Naive thymus-derived CD8-positive, alpha-beta T cell (primary cell): ENCODE measurements at regions not wholly inside any gene's neighbourhood (a gene's known extent, or its start where the extent isn't known, plus 50 kb on each side); places are given as distances from the start of the nearest gene placed in this dataset.

ENCODE experiments used
- ATAC-seq, 2 donors: fragments of 150-1000 bp; cut with Tn5 transposase in 1 of 2; sonication (Bioruptor Pico), chemical (Tn5 transposase) in 1 of 2; 1 replicate in 1 of 2; 2 replicates in 1 of 2; pipeline ENCODE4 v1.10.0; 2021; ENCODE audit warnings: mild to moderate bottlenecking in 2 of 2, moderate library complexity in 2 of 2
- POLR2A ChIA-PET: fragments of 350-600 bp; sonication (Branson Sonifier 250); formaldehyde crosslinking; loops from one replicate; lab custom pipeline; 2021; ENCODE audit warnings: antibody characterized with exemption; lab: Charles Lee
- DNase-seq, 10 donors: peaks; one replicate each; pipeline versions ENCODE4 v3.0.0 to v3.0.0-alpha.2; 2020 to 2022
- H3K27ac Mint-ChIP-seq, 10 donors: one replicate each; pipeline ENCODE4 v1.8.0; 2020 to 2022; ENCODE audit warnings: mild to moderate bottlenecking in 10 of 10, mixed read lengths in 10 of 10, moderate library complexity in 4 of 10, inconsistent platforms in 1 of 10
- H3K27me3 Mint-ChIP-seq, 5 donors: one replicate each; pipeline ENCODE4 v1.8.0; 2021 to 2022; ENCODE audit warnings: mixed read lengths in 5 of 5
- H3K36me3 Mint-ChIP-seq, 3 donors: one replicate each; pipeline ENCODE4 v1.8.0; 2020 to 2022; ENCODE audit warnings: mixed read lengths in 3 of 3, mild to moderate bottlenecking in 2 of 3, inconsistent platforms in 1 of 3
- H3K4me1 Mint-ChIP-seq, 4 donors: one replicate each; pipeline ENCODE4 v1.8.0; 2021 to 2022; ENCODE audit warnings: mixed read lengths in 4 of 4
- H3K4me3 Mint-ChIP-seq, 10 donors: one replicate each; pipeline ENCODE4 v1.8.0; 2020 to 2022; ENCODE audit warnings: mild to moderate bottlenecking in 10 of 10, mixed read lengths in 10 of 10, moderate library complexity in 6 of 10, inconsistent platforms in 1 of 10
- H3K9me3 Mint-ChIP-seq, 9 donors: one replicate each; pipeline ENCODE4 v1.8.0; 2020 to 2022; ENCODE audit warnings: mixed read lengths in 9 of 9, mild to moderate bottlenecking in 3 of 9, inconsistent platforms in 1 of 9, moderate library complexity in 1 of 9

- Mint-ChIP-seq H3K27ac (no peak overlapping the region), H3K4me3 (no peak overlapping the region), H3K36me3 (no peaks in the 10 kb centered on the region), H3K4me1 (no peaks in the 10 kb centered on the region), H3K9me3 (peaks cover 0 to 23% (median 14%) of the 10 kb centered on the region in 9 donors), H3K27me3 (no peaks in the 10 kb centered on the region)
- POLR2A ChIA-PET: no interaction called here
- ATAC-seq: no peak
- no peak for DNase-seq
Observed at GRCh38 chr4:34791209-34791608, 1453.1 kb downstream of the ARAP2 start.

- no peak overlapping the region for H3K4me3 Mint-ChIP-seq
- no peaks in the 10 kb centered on the region for H3K27me3 Mint-ChIP-seq
- ATAC-seq (no peak), DNase-seq (no peak)
- H3K4me1 Mint-ChIP-seq: no peaks in the 10 kb centered on the region
- POLR2A ChIA-PET: no interaction called here
- peaks cover 0 to 24% (median 8%) of the 10 kb centered on the region in 9 donors for H3K9me3 Mint-ChIP-seq
- no peaks in the 10 kb centered on the region for H3K36me3 Mint-ChIP-seq
- H3K27ac Mint-ChIP-seq: no peak overlapping the region
Observed at GRCh38 chr4:34800953-34801352, 1443.4 kb downstream of the ARAP2 start.

- H3K4me1 Mint-ChIP-seq: no peaks in the 10 kb centered on the region
- POLR2A ChIA-PET: no interaction called here
- no peak for DNase-seq
- peaks cover 0 to 30% (median 5%) of the 10 kb centered on the region in 9 donors for H3K9me3 Mint-ChIP-seq
- H3K36me3 Mint-ChIP-seq: no peaks in the 10 kb centered on the region
- no peak overlapping the region for H3K27ac Mint-ChIP-seq
- no peaks in the 10 kb centered on the region for H3K27me3 Mint-ChIP-seq
- ATAC-seq: no peak
- no peak overlapping the region for H3K4me3 Mint-ChIP-seq
Observed at GRCh38 chr4:34814266-34814665, 1430.0 kb downstream of the ARAP2 start.

- POLR2A ChIA-PET: no interaction called here
- peaks cover 0 to 10% (median 3%) of the 10 kb centered on the region in 9 donors for H3K9me3 Mint-ChIP-seq
- no peak overlapping the region for H3K4me3 Mint-ChIP-seq
- no peaks in the 10 kb centered on the region for H3K27me3 Mint-ChIP-seq
- DNase-seq (no peak), ATAC-seq (no peak)
- H3K27ac Mint-ChIP-seq: no peak overlapping the region
- no peaks in the 10 kb centered on the region for H3K4me1 Mint-ChIP-seq
- no peaks in the 10 kb centered on the region for H3K36me3 Mint-ChIP-seq
Observed at GRCh38 chr4:34824515-34824914, 1419.8 kb downstream of the ARAP2 start.

- no peak for ATAC-seq
- Mint-ChIP-seq H3K36me3 (no peaks in the 10 kb centered on the region), H3K9me3 (peaks cover 0 to 10% (median 3%) of the 10 kb centered on the region in 9 donors), H3K4me3 (no peak overlapping the region), H3K27ac (no peak overlapping the region), H3K4me1 (no peaks in the 10 kb centered on the region), H3K27me3 (no peaks in the 10 kb centered on the region)
- POLR2A ChIA-PET: no interaction called here
- no peak for DNase-seq
Observed at GRCh38 chr4:34826660-34827059, 1417.7 kb downstream of the ARAP2 start.

- Mint-ChIP-seq H3K27me3 (no peaks in the 10 kb centered on the region), H3K4me1 (no peaks in the 10 kb centered on the region), H3K36me3 (no peaks in the 10 kb centered on the region), H3K9me3 (peaks cover 0 to 3% (median 0%) of the 10 kb centered on the region in 9 donors), H3K4me3 (no peak overlapping the region), H3K27ac (no peak overlapping the region)
- ATAC-seq (no peak), DNase-seq (no peak)
- POLR2A ChIA-PET: no interaction called here
Observed at GRCh38 chr4:34845926-34846325, 1398.4 kb downstream of the ARAP2 start.

GRCh38 chr4:34850421-34850820 lies 1393.9 kb downstream of the ARAP2 start:
- ATAC-seq (no peak), DNase-seq (no peak)
- Mint-ChIP-seq H3K4me1 (no peaks in the 10 kb centered on the region), H3K4me3 (no peak overlapping the region), H3K27ac (no peak overlapping the region), H3K36me3 (no peaks in the 10 kb centered on the region), H3K27me3 (no peaks in the 10 kb centered on the region), H3K9me3 (peaks cover 0 to 4% (median 0%) of the 10 kb centered on the region in 9 donors)
- POLR2A ChIA-PET: no interaction called here

GRCh38 chr4:34850968-34851367 lies 1393.3 kb downstream of the ARAP2 start:
- H3K9me3 Mint-ChIP-seq: peaks cover 0 to 4% (median 0%) of the 10 kb centered on the region in 9 donors
- H3K4me3 Mint-ChIP-seq: no peak overlapping the region
- no peaks in the 10 kb centered on the region for H3K27me3 Mint-ChIP-seq
- H3K27ac Mint-ChIP-seq: no peak overlapping the region
- no peak for DNase-seq
- POLR2A ChIA-PET: no interaction called here
- H3K4me1 Mint-ChIP-seq: no peaks in the 10 kb centered on the region
- H3K36me3 Mint-ChIP-seq: no peaks in the 10 kb centered on the region
- ATAC-seq: no peak

- no peaks in the 10 kb centered on the region for H3K27me3 Mint-ChIP-seq
- POLR2A ChIA-PET: no interaction called here
- DNase-seq (no peak), ATAC-seq (no peak)
- H3K27ac Mint-ChIP-seq: no peak overlapping the region
- no peaks in the 10 kb centered on the region for H3K4me1 Mint-ChIP-seq
- no peaks in the 10 kb centered on the region for H3K36me3 Mint-ChIP-seq
- H3K4me3 Mint-ChIP-seq: no peak overlapping the region
- peaks cover 0 to 4% (median 2%) of the 10 kb centered on the region in 9 donors for H3K9me3 Mint-ChIP-seq
Observed at GRCh38 chr4:34851411-34851810, 1392.9 kb downstream of the ARAP2 start.

- POLR2A ChIA-PET: no interaction called here
- Mint-ChIP-seq H3K27ac (no peak overlapping the region), H3K4me3 (no peak overlapping the region), H3K36me3 (no peaks in the 10 kb centered on the region), H3K27me3 (no peaks in the 10 kb centered on the region), H3K9me3 (peaks cover 0 to 9% (median 2%) of the 10 kb centered on the region in 9 donors), H3K4me1 (no peaks in the 10 kb centered on the region)
- no peak for DNase-seq
- ATAC-seq: no peak
Observed at GRCh38 chr4:34854451-34854850, 1389.9 kb downstream of the ARAP2 start.

- Mint-ChIP-seq H3K27me3 (no peaks in the 10 kb centered on the region), H3K36me3 (no peaks in the 10 kb centered on the region), H3K4me3 (no peak overlapping the region), H3K4me1 (no peaks in the 10 kb centered on the region), H3K27ac (no peak overlapping the region), H3K9me3 (peaks cover 0 to 10% (median 4%) of the 10 kb centered on the region in 9 donors)
- ATAC-seq: no peak
- DNase-seq: no peak
- POLR2A ChIA-PET: no interaction called here
Observed at GRCh38 chr4:34861666-34862065, 1382.6 kb downstream of the ARAP2 start.

- Mint-ChIP-seq H3K4me3 (no peak overlapping the region), H3K9me3 (peaks cover 2 to 38% (median 12%) of the 10 kb centered on the region in 9 donors), H3K27ac (no peak overlapping the region), H3K4me1 (peaks cover 0 to 2% (median 0%) of the 10 kb centered on the region in 4 donors), H3K27me3 (no peaks in the 10 kb centered on the region), H3K36me3 (no peaks in the 10 kb centered on the region)
- ATAC-seq: no peak
- POLR2A ChIA-PET: no interaction called here
- no peak for DNase-seq
Observed at GRCh38 chr4:34878961-34879360, 1365.4 kb downstream of the ARAP2 start.

- POLR2A ChIA-PET: no interaction called here
- peaks cover 0 to 25% (median 8%) of the 10 kb centered on the region in 9 donors for H3K9me3 Mint-ChIP-seq
- no peaks in the 10 kb centered on the region for H3K36me3 Mint-ChIP-seq
- H3K4me1 Mint-ChIP-seq: peaks cover 0 to 2% (median 0%) of the 10 kb centered on the region in 4 donors
- DNase-seq: no peak
- no peaks in the 10 kb centered on the region for H3K27me3 Mint-ChIP-seq
- no peak overlapping the region for H3K27ac Mint-ChIP-seq
- H3K4me3 Mint-ChIP-seq: no peak overlapping the region
- ATAC-seq: no peak
Observed at GRCh38 chr4:34880246-34880645, 1364.1 kb downstream of the ARAP2 start.

GRCh38 chr4:34891892-34892291 lies 1352.4 kb downstream of the ARAP2 start:
- no peak overlapping the region for H3K27ac Mint-ChIP-seq
- peaks cover 0 to 1% (median 0%) of the 10 kb centered on the region in 5 donors for H3K27me3 Mint-ChIP-seq
- no peak overlapping the region for H3K4me3 Mint-ChIP-seq
- H3K36me3 Mint-ChIP-seq: no peaks in the 10 kb centered on the region
- DNase-seq (no peak), ATAC-seq (no peak)
- no peaks in the 10 kb centered on the region for H3K4me1 Mint-ChIP-seq
- peaks cover 0 to 19% (median 6%) of the 10 kb centered on the region in 9 donors for H3K9me3 Mint-ChIP-seq
- POLR2A ChIA-PET: no interaction called here
